SK-N-MC (cell line): ENCODE measurements at regions not wholly inside any gene's neighbourhood (a gene's known extent, or its start where the extent isn't known, plus 50 kb on each side); places are given as distances from the start of the nearest gene placed in this dataset.

ENCODE experiments used
- DNase-seq: peaks from one replicate; pipeline ENCODE4 v3.0.0-alpha.2; 2011; ENCODE audit warnings: low read depth, low spot score
- H3K27ac ChIP-seq: fragments of 200-600 bp; sonication (generic); 2 replicates; pipeline ENCODE4 v1.5.1; 2016; ENCODE audit warnings: mixed run types
- H3K36me3 ChIP-seq: fragments of 200-600 bp; sonication (generic); 2 replicates; pipeline ENCODE4 v1.6.1; 2017; ENCODE audit warnings: antibody characterized with exemption, low read length, mixed read lengths; ENCODE audit not compliant: insufficient read depth
- H3K4me3 ChIP-seq: fragments of 200-600 bp; sonication (generic); 2 replicates; pipeline ENCODE4 v1.5.1; 2016
- H3K9ac ChIP-seq: fragments of 200-600 bp; sonication (generic); 2 replicates; pipeline ENCODE4 v1.8.0; 2017; ENCODE audit warnings: mixed run types, mixed read lengths; ENCODE audit not compliant: insufficient read length
- H3K9me3 ChIP-seq: fragments of 200-600 bp; sonication (generic); 2 replicates; pipeline ENCODE4 v1.6.1; 2017; ENCODE audit warnings: low read depth, mild to moderate bottlenecking, antibody characterized with exemption, low read length, moderate library complexity, mixed read lengths
- EZH2 ChIP-seq: fragments of 200-600 bp; sonication (generic); IDR thresholded peaks from one replicate; pipeline ENCODE4 v1.6.1; 2017; ENCODE audit warnings: antibody characterized with exemption
- FOXP2 ChIP-seq: optimal IDR thresholded peaks from 2 replicates; pipeline ENCODE3; 2011; ENCODE audit warnings: mild to moderate bottlenecking, moderate library complexity; ENCODE audit not compliant: insufficient read depth; ENCODE audit errors: extremely low read length, control extremely low read depth
- POLR2AphosphoS5 ChIP-seq: IDR thresholded peaks from 2 replicates; pipeline ENCODE4 v1.6.1; 2012; ENCODE audit warnings: mild to moderate bottlenecking, low read depth, low read length, borderline replicate concordance

DNA sequence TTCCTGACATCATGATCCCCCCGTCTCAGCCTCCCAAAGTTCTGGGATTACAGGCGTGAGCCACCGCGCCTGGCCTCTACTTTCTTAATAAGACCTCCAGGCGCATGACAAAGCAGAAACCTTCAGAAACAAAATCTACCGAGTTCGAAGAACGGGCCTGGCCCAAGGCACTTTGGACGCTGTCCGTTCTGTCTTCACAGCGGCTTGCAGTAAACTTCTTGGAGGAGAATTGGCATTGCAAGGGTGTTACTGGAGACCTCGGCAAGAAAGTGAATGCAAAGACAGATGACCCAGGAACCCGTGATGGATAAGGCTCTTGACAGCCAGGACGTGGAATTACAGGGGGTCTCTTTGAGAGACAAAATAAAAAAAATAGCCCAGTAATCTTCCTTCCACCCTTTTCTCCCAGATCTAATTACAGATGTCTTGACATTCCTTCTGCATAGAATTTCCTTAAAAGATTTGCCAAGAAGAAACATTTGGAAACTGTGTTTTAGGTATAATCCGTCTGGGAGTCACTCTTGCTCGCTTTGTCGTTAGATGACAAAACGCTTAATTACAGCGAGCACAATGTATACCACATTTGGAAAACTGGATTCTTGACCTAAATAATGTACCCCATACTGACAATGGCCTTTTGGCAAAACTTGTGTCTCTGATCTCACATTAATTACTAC, 83.2 kb upstream of the TBX3 start:
- Histone ChIP-seq H3K36me3 (no peaks in the 10 kb centered on the region), H3K9ac (no peak overlapping the region), H3K27ac (no peak overlapping the region), H3K4me3 (no peak overlapping the region), H3K9me3 (no peaks in the 10 kb centered on the region)
- no peak for DNase-seq
- no peak for TF ChIP-seq FOXP2
- TF ChIP-seq EZH2: no peak
- TF ChIP-seq POLR2AphosphoS5: no peak

DNA sequence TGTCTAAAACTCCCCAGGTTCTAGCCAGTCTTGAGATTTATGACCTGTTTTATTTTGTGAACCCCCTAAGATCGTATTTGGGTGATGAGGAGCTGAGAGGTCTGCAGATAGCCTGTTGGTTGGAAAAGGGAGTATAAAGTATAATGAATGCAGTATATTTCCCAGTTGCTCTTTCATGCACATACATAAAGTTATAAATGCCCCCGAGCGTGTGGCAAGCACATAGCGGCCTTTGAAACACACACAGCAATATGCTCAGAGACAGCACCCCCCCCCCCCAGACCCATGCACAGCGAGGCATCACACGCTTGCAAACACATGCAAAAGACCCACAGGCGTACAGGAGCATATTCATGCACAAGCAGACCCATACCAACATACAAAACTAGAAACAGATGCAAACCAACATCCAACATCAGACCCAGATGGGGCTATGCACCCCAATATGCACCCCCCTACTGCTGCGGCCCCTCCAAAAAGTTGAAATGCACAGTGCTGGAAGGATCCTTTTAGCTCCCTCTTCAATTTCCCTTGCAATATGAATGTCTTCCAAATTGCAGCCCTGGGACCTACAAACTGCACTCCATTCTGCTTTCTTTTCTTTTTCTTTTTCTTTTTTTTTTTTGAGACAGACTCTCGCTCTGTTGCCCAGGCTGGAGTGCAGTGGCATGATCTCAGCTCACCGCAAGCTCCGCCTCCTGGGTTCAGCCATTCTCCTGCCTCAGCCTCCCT, 82.2 kb upstream of the TBX3 start:
- H3K4me3 ChIP-seq: no peak overlapping the region
- DNase-seq: no peak

DNA sequence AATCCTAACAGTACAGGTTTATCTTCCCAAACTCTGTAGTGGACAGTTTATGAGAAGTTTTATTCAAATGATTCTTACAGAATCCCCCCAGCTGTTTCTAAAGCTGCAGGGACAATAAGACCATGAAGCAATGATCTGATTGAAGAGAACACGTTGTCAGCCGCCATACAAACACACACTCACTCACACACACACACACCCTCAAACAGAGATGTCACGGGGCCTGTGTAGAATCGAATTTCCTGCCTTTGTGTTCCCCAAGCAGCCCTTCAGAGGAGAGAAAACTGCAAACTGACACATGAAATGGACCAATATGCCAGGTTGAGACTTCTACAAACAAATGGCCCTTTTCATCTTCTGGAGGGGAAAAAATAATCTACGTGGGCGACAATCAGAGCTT, 80.5 kb upstream of the TBX3 start:
- Histone ChIP-seq H3K27ac (no peak overlapping the region), H3K4me3 (no peak overlapping the region), H3K9ac (no peak overlapping the region), H3K36me3 (no peaks in the 10 kb centered on the region), H3K9me3 (no peaks in the 10 kb centered on the region)
- DNase-seq: no peak
- TF ChIP-seq POLR2AphosphoS5: no peak
- TF ChIP-seq EZH2: no peak
- TF ChIP-seq FOXP2: no peak

More for the DNA sequence above, 82.2 kb upstream of the TBX3 start:
- Histone ChIP-seq H3K9me3 (no peaks in the 10 kb centered on the region), H3K27ac (no peak overlapping the region), H3K36me3 (no peaks in the 10 kb centered on the region), H3K9ac (no peak overlapping the region)
- TF ChIP-seq POLR2AphosphoS5: no peak
- TF ChIP-seq FOXP2: no peak
- TF ChIP-seq EZH2: no peak

DNA sequence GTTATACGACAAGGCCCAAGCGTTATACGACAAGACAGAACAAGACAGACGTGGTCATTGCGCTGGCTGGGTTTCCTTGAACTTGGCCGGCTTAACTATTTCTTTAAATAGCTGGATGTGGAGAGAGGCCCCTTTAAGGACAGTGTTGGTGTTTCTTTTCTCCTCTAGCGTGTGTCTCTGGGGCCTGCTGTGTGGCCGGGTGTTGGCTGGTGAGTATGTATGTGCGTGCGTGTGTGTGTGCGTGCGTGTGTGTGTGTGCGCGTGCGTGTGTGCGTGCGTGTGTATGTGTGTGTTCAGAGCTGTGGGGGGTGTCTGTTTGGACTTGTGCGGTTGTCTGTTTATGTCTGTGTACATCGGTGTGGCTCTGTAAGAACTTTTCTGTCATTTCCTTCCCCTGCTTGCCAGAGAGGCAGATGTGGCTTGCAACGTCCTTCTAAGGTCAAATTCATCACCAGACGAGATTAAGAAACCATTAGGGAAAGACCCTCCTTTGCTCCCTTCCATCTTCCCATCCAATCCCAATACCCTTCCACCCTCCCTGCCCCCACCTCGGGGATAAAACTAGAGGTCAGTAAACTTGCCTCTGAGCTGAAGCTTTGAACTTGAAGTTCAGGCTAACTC, 78.6 kb upstream of the TBX3 start:
- Histone ChIP-seq H3K9ac (no peak overlapping the region), H3K9me3 (no peaks in the 10 kb centered on the region), H3K4me3 (no peak overlapping the region), H3K27ac (no peak overlapping the region), H3K36me3 (no peaks in the 10 kb centered on the region)
- TF ChIP-seq EZH2: no peak
- no peak for TF ChIP-seq POLR2AphosphoS5
- no peak for TF ChIP-seq FOXP2
- DNase-seq: no peak

DNA sequence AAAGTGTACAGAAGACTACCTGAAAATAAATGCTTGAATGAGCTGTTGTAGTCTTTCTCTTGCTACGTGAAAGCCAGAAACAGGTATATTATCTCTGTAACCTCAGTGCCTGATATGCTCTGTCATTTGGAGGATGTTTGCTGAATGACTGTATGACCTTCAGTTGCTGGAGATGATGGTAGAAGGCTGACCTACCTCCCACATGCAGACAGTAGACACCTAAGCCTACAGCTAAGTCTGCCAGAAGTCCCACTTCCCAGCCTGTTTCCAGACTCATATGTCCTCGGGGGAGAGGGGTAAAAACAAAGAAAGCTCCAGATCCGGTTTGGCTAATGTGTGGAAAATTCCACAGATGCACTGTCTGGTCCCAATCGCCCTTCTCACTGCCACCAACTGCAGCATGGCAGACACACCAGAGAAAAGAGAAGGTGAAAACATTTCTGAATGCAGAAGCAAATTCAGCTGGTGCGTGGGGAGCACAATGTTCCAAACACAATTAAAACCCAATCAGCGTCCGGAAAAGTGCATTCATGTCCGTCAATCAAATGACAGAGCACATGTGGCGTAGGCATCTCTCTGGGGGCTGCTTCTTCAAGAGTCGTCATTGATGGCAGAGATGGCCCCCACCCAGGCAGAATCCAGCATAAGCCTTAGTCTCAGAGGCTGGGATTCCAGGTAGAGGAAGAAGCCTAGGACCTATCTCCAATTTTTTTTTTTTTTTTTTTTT, 76.3 kb upstream of the TBX3 start:
- Histone ChIP-seq H3K27ac (no peak overlapping the region), H3K4me3 (no peak overlapping the region), H3K36me3 (no peaks in the 10 kb centered on the region), H3K9ac (no peak overlapping the region), H3K9me3 (no peaks in the 10 kb centered on the region)
- TF ChIP-seq EZH2 (no peak), FOXP2 (no peak)
- no peak for DNase-seq

DNA sequence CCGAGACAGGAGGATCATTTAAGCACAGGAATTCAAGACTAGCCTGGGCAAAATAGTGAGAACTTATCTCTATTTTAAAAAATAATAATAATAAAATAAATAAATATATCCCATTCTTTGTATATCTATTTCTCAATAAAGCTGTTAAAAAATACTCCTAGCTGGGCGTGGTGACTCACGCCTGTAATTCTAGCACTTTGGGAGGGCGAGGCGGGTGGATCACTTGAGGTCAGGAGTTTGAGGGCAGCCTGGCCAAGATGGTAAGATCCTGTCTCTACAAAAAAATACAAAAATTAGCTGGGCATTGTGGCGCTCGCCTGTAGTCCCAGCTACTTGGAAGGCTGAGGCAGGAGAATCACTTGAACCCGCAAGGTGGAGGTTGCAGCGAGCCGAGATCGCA, 75.7 kb upstream of the TBX3 start:
- DNase-seq: no peak
- Histone ChIP-seq H3K36me3 (no peaks in the 10 kb centered on the region), H3K27ac (no peak overlapping the region), H3K9me3 (no peaks in the 10 kb centered on the region), H3K4me3 (no peak overlapping the region), H3K9ac (no peak overlapping the region)
- TF ChIP-seq POLR2AphosphoS5 (no peak), EZH2 (no peak), FOXP2 (no peak)

DNA sequence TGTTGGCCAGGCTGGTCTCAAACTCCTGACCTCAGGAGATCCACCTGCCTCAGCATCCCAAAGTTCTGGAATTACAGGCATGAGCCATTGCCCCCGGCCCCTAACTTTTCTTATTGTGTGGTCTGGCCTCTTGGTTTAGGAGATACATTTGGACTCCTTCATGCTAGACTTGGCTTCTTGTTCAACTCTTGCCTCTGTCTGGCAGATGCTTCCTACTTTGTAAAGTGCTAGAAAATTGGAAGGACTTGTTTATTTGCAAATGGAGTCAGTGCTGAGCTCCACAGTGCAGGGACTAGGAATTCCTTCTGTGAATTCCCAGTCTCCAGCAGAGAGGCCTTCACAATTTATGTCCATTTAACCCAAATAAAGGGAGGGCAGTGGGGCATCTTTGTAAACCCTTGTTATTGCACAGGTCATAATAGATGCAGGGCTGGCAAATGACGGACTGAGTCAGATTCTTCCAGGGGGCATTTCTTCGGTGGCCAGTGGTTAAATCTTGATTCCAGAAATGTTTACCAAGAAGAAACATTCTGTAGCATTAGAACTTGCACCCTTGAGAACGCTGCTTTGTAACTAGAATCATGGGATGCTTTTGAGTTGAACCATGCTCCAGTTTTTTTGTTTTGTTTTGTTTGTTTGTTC, 73.8 kb upstream of the TBX3 start:
- H3K9ac ChIP-seq: no peak overlapping the region
- no peak for DNase-seq
- no peak for TF ChIP-seq FOXP2
- no peak for TF ChIP-seq POLR2AphosphoS5
- no peak for TF ChIP-seq EZH2
- no peak overlapping the region for H3K4me3 ChIP-seq
- no peak overlapping the region for H3K27ac ChIP-seq
- H3K9me3 ChIP-seq: no peaks in the 10 kb centered on the region
- no peaks in the 10 kb centered on the region for H3K36me3 ChIP-seq

DNA sequence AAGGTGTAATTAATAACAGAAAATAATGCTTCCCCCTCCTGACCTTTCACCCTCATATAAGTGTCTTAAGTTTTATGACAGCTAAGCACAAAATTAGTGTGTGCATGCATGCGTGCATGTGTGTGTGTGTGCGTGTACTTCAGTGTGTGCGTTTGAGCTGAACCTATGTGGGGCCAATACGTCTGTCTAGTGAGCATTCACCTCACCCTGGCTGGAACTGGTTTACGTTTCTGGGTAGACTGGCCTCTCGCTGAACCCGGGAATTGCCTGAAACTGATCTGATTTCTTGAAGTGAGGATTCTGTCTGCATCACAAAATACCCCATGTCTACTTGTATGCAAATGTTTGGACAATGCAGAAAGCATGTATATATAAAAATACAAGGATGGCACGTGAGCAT, 68.2 kb upstream of the TBX3 start:
- H3K9ac ChIP-seq: no peak overlapping the region
- no peak for DNase-seq
- no peak overlapping the region for H3K27ac ChIP-seq
- no peaks in the 10 kb centered on the region for H3K36me3 ChIP-seq
- no peak for TF ChIP-seq POLR2AphosphoS5
- no peak for TF ChIP-seq FOXP2
- no peak for TF ChIP-seq EZH2
- no peak overlapping the region for H3K4me3 ChIP-seq
- H3K9me3 ChIP-seq: no peaks in the 10 kb centered on the region
